SK-N-SH (cell line): ENCODE measurements at regions not wholly inside any gene's neighbourhood (a gene's known extent, or its start where the extent isn't known, plus 50 kb on each side); places are given as distances from the start of the nearest gene placed in this dataset.

Source experiments
- CHD2 ChIP-seq: fragments of 150-350 bp; IDR thresholded peaks from 2 replicates; pipeline ENCODE4 v1.6.1; 2018; ENCODE audit warnings: low read length; ENCODE audit not compliant: partially characterized antibody
- CTCF ChIP-seq: fragments of 200-600 bp; sonication (generic); IDR thresholded peaks from 2 replicates; pipeline ENCODE4 v1.6.1; 2017; ENCODE audit warnings: antibody characterized with exemption, mild to moderate bottlenecking, moderate library complexity
- EZH2phosphoT487 ChIP-seq: fragments of 200-600 bp; sonication (generic); IDR thresholded peaks from 2 replicates; pipeline ENCODE4 v1.6.1; 2017; ENCODE audit warnings: low read depth, mixed run types, mild to moderate bottlenecking, antibody characterized with exemption, moderate library complexity, borderline replicate concordance
- GABPA ChIP-seq: IDR thresholded peaks from 2 replicates; pipeline ENCODE4 v1.4.0; 2012; ENCODE audit warnings: low read depth, mild to moderate bottlenecking
- JUND ChIP-seq: IDR thresholded peaks from 2 replicates; pipeline ENCODE4 v1.4.0; 2012
- NFIC ChIP-seq: IDR thresholded peaks from 2 replicates; pipeline ENCODE4 v1.4.0; 2012; ENCODE audit warnings: borderline replicate concordance
- NRF1 ChIP-seq: IDR thresholded peaks from 2 replicates; pipeline ENCODE4 v1.6.1; 2012; ENCODE audit warnings: low read depth, mild to moderate bottlenecking, low read length
- REST ChIP-seq: IDR thresholded peaks from 2 replicates; pipeline ENCODE4 v1.6.1; 2012; ENCODE audit warnings: mild to moderate bottlenecking, low read depth, low read length, moderate library complexity
- USF1 ChIP-seq: IDR thresholded peaks from 2 replicates; pipeline ENCODE4 v1.4.0; 2012; ENCODE audit warnings: low read depth, borderline replicate concordance

GRCh38 chr14:96713426-96713825 lies 83.8 kb upstream of the VRK1 start:
- TF ChIP-seq CTCF (no peak), GABPA (no peak), USF1 (no peak), CHD2 (no peak), NFIC (no peak), JUND (no peak), EZH2phosphoT487 (no peak), NRF1 (no peak), REST (no peak)
